Upper lobe of left lung (tissue), 4 donors: ENCODE measurements at regions not wholly inside any gene's neighbourhood (a gene's known extent, or its start where the extent isn't known, plus 50 kb on each side); places are given as distances from the start of the nearest gene placed in this dataset.

Experiments
- EP300 ChIP-seq, 4 donors: sonication (generic); formaldehyde crosslinking; IDR thresholded peaks; one replicate each; pipeline ENCODE4 v1.5.1; 2017; ENCODE audit warnings: antibody characterized with exemption in 4 of 4, control low read depth in 2 of 4
- POLR2A ChIP-seq, 4 donors: fragments of 450-650 bp; IDR thresholded peaks; one replicate each; pipeline ENCODE4 v1.5.1; 2016 to 2017; ENCODE audit warnings: antibody characterized with exemption in 4 of 4, mild to moderate bottlenecking in 2 of 4
- POLR2AphosphoS5 ChIP-seq, 2 donors: sonication (generic); formaldehyde crosslinking; IDR thresholded peaks; one replicate each; pipeline ENCODE4 v1.5.1; 2017; ENCODE audit warnings: antibody characterized with exemption in 2 of 2
- TF ChIP-seq, protein P1 (sequence below), 6 experiments: fragments of 450-650 bp in 4 of 6; fragments of 200-600 bp in 2 of 6; sonication (generic) in 2 of 6; IDR thresholded peaks; one replicate each; pipeline ENCODE4 v1.5.1; 2016 to 2019; ENCODE audit warnings: antibody characterized with exemption in 6 of 6

DNA sequence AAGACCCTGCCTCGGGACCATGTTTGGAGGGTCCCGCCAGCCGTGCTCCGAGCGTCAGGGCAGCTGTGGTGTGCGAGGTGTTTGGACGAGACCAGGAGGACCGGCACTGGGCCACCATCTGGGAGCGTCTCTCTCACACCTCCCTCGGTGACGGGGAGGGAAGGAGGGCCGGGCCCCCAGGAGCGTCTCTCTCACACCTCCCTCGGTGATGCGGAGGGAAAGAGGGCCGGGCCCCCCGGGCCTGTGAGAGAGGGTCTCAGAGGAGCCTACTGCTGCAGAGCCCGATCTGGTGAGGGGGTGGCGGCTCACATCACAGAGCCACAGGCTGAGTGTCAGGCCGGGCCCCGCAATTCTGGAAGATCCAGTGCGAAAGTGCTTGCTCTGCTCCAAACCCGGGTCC is 65.8 kb upstream of the CFAP46 start:
- TF ChIP-seq, protein P1, sequence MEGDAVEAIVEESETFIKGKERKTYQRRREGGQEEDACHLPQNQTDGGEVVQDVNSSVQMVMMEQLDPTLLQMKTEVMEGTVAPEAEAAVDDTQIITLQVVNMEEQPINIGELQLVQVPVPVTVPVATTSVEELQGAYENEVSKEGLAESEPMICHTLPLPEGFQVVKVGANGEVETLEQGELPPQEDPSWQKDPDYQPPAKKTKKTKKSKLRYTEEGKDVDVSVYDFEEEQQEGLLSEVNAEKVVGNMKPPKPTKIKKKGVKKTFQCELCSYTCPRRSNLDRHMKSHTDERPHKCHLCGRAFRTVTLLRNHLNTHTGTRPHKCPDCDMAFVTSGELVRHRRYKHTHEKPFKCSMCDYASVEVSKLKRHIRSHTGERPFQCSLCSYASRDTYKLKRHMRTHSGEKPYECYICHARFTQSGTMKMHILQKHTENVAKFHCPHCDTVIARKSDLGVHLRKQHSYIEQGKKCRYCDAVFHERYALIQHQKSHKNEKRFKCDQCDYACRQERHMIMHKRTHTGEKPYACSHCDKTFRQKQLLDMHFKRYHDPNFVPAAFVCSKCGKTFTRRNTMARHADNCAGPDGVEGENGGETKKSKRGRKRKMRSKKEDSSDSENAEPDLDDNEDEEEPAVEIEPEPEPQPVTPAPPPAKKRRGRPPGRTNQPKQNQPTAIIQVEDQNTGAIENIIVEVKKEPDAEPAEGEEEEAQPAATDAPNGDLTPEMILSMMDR (IDR thresholded peaks at IDR 0.05), result no peak
- no peak for TF ChIP-seq POLR2AphosphoS5 (IDR thresholded peaks at IDR 0.05)
- no peak for TF ChIP-seq POLR2A (IDR thresholded peaks at IDR 0.05)
- no peak for TF ChIP-seq EP300 (IDR thresholded peaks at IDR 0.05)
